Activated naive CD4-positive, alpha-beta T cell treated with anti-CD3 and anti-CD28 coated beads for 36 hours (primary cell): ENCODE measurements at regions not wholly inside any gene's neighbourhood (a gene's known extent, or its start where the extent isn't known, plus 50 kb on each side); places are given as distances from the start of the nearest gene placed in this dataset.

Experiments used
- CTCF ChIA-PET: fragments of 350-600 bp; sonication (Branson Sonifier 250); formaldehyde crosslinking; loops from one replicate; lab custom pipeline; 2021; ENCODE audit warnings: antibody characterized with exemption; lab: Charles Lee
- DNase-seq: peaks from one replicate; pipeline ENCODE4 v3.0.0-alpha.2; 2020
- H3K27ac Mint-ChIP-seq: one replicate; pipeline ENCODE4 v1.8.0; 2021; ENCODE audit warnings: mild to moderate bottlenecking, mixed read lengths
- H3K27me3 Mint-ChIP-seq: one replicate; pipeline ENCODE4 v1.8.0; 2021; ENCODE audit warnings: low read depth, mixed read lengths
- H3K36me3 Mint-ChIP-seq: one replicate; pipeline ENCODE4 v1.8.0; 2021; ENCODE audit warnings: low read depth, mixed read lengths
- H3K4me1 Mint-ChIP-seq: one replicate; pipeline ENCODE4 v1.8.0; 2021; ENCODE audit warnings: low read depth, mixed read lengths
- H3K4me3 Mint-ChIP-seq: one replicate; pipeline ENCODE4 v1.8.0; 2021; ENCODE audit warnings: mild to moderate bottlenecking, moderate library complexity, mixed read lengths
- H3K9me3 Mint-ChIP-seq: one replicate; pipeline ENCODE4 v1.8.0; 2021; ENCODE audit warnings: mixed read lengths
- intact Hi-C: fragments of 100-400 bp; cut with micrococcal nuclease; formaldehyde crosslinking; loops from one replicate; pipeline ENCODE4 v1.15.1; 2023

- Mint-ChIP-seq H3K27me3 (peaks cover 7% of the 10 kb centered on the region), H3K4me3 (no peak overlapping the region), H3K36me3 (no peaks in the 10 kb centered on the region), H3K27ac (no peak overlapping the region), H3K4me1 (no peaks in the 10 kb centered on the region), H3K9me3 (no peaks in the 10 kb centered on the region)
- intact Hi-C loops, result no loop called here
- CTCF ChIA-PET, result no interaction called here
- no peak for DNase-seq
These were observed 406.1 kb downstream of the RAPGEF2 start for GRCh38 chr4:159508917-159509500.

DNA sequence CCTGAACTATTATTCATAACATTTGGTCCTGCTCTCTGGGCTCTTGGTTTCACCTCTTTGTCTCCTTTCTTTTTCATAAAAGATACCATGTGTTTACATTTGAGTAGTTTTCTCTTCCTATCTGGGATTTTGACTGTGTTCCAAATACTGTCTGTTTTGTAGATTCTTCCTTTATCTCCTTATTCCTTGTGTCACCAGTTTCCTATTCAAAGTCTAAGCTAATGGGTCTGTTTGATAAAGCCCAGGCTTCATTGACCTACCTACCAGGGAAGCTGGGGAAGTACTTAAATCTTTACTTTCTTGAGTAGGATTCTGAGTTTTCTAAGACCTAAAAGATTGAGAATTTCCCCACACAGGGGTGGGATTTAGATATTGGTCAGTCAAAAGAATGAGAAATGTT lies 409.5 kb downstream of the RAPGEF2 start:
- CTCF ChIA-PET, result no interaction called here
- Mint-ChIP-seq H3K27me3 (no peaks in the 10 kb centered on the region), H3K36me3 (no peaks in the 10 kb centered on the region), H3K9me3 (no peaks in the 10 kb centered on the region), H3K4me1 (no peaks in the 10 kb centered on the region), H3K4me3 (no peak overlapping the region), H3K27ac (no peak overlapping the region)
- DNase-seq, result no peak
- intact Hi-C loops, result no loop called here

GRCh38 chr4:159515314-159516025 lies 412.6 kb downstream of the RAPGEF2 start:
- H3K27me3 Mint-ChIP-seq, result no peaks in the 10 kb centered on the region
- no peaks in the 10 kb centered on the region for H3K36me3 Mint-ChIP-seq
- no peak for DNase-seq
- no peaks in the 10 kb centered on the region for H3K4me1 Mint-ChIP-seq
- CTCF ChIA-PET, result no interaction called here
- no peak overlapping the region for H3K4me3 Mint-ChIP-seq
- no peaks in the 10 kb centered on the region for H3K9me3 Mint-ChIP-seq
- no peak overlapping the region for H3K27ac Mint-ChIP-seq
- intact Hi-C loops, result no loop called here

GRCh38 chr4:159516556-159517140 lies 413.8 kb downstream of the RAPGEF2 start:
- DNase-seq, result no peak
- H3K27me3 Mint-ChIP-seq, result no peaks in the 10 kb centered on the region
- no peak overlapping the region for H3K4me3 Mint-ChIP-seq
- H3K4me1 Mint-ChIP-seq, result no peaks in the 10 kb centered on the region
- H3K9me3 Mint-ChIP-seq, result no peaks in the 10 kb centered on the region
- no peak overlapping the region for H3K27ac Mint-ChIP-seq
- intact Hi-C loops, result no loop called here
- CTCF ChIA-PET, result no interaction called here
- no peaks in the 10 kb centered on the region for H3K36me3 Mint-ChIP-seq

GRCh38 chr4:159520074-159520473 lies 417.2 kb downstream of the RAPGEF2 start:
- intact Hi-C loops, result no loop called here
- CTCF ChIA-PET, result no interaction called here
- H3K4me1 Mint-ChIP-seq, result no peaks in the 10 kb centered on the region
- DNase-seq, result no peak
- no peaks in the 10 kb centered on the region for H3K27me3 Mint-ChIP-seq
- no peaks in the 10 kb centered on the region for H3K9me3 Mint-ChIP-seq
- no peaks in the 10 kb centered on the region for H3K36me3 Mint-ChIP-seq
- H3K27ac Mint-ChIP-seq, result no peak overlapping the region
- no peak overlapping the region for H3K4me3 Mint-ChIP-seq

GRCh38 chr4:159526172-159526571 lies 423.3 kb downstream of the RAPGEF2 start:
- Mint-ChIP-seq H3K9me3 (no peaks in the 10 kb centered on the region), H3K36me3 (no peaks in the 10 kb centered on the region), H3K4me1 (no peaks in the 10 kb centered on the region), H3K27ac (no peak overlapping the region), H3K27me3 (no peaks in the 10 kb centered on the region), H3K4me3 (no peak overlapping the region)
- no peak for DNase-seq
- CTCF ChIA-PET, result no interaction called here
- intact Hi-C loops, result no loop called here

- intact Hi-C loops, result no loop called here
- H3K4me1 Mint-ChIP-seq, result no peaks in the 10 kb centered on the region
- no peak overlapping the region for H3K4me3 Mint-ChIP-seq
- CTCF ChIA-PET, result no interaction called here
- no peaks in the 10 kb centered on the region for H3K36me3 Mint-ChIP-seq
- DNase-seq, result no peak
- peaks cover 6% of the 10 kb centered on the region for H3K9me3 Mint-ChIP-seq
- no peaks in the 10 kb centered on the region for H3K27me3 Mint-ChIP-seq
- no peak overlapping the region for H3K27ac Mint-ChIP-seq
These were observed 431.8 kb downstream of the RAPGEF2 start for GRCh38 chr4:159534655-159535054.

DNA sequence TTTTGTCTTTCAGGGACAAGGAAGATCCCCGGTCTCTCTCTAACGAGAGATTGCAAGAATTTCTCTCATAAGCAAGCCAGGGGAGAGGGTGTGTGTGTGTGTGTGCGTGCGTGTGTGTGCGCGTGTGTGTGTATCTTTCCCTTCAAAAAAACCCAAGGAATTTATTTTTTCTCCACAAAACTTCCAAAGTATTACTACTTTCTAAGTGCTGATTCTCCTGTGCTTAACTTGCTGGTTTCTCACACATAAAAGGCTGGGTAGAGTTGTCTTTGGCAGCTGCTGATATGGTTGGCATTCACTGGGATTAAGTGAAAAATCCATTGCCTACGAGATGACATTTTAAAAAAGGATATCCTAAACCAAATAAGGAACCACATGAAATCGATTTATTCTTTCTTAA lies 435.7 kb downstream of the RAPGEF2 start:
- Mint-ChIP-seq H3K4me1 (no peaks in the 10 kb centered on the region), H3K36me3 (no peaks in the 10 kb centered on the region), H3K9me3 (peaks cover 4% of the 10 kb centered on the region), H3K27ac (no peak overlapping the region), H3K4me3 (no peak overlapping the region), H3K27me3 (peaks cover 2% of the 10 kb centered on the region)
- DNase-seq, result no peak
- intact Hi-C loops, result no loop called here
- CTCF ChIA-PET, result no interaction called here

DNA sequence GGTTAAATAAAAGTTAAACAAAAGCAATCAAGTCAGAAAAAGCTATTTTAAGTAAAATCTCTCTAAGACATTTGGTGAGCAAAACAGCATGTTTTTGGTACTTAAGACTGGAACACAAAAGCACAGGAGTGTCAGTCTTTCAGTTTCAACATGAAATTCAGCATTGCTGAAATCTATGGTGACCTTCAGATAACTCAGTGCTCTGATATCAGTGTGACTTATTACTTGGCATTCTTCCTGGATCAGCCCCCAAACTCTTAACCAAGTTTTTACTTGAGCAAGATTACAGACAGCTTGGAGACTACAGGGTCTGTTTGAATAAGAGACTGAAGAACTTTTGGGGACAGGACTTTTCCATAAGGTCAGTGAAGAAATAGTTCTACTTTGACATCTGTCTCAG lies 437.2 kb downstream of the RAPGEF2 start:
- Mint-ChIP-seq H3K9me3 (peaks cover 4% of the 10 kb centered on the region), H3K36me3 (no peaks in the 10 kb centered on the region), H3K4me1 (no peaks in the 10 kb centered on the region), H3K4me3 (no peak overlapping the region), H3K27me3 (peaks cover 2% of the 10 kb centered on the region), H3K27ac (no peak overlapping the region)
- intact Hi-C loops, result no loop called here
- no peak for DNase-seq
- CTCF ChIA-PET, result no interaction called here

DNA sequence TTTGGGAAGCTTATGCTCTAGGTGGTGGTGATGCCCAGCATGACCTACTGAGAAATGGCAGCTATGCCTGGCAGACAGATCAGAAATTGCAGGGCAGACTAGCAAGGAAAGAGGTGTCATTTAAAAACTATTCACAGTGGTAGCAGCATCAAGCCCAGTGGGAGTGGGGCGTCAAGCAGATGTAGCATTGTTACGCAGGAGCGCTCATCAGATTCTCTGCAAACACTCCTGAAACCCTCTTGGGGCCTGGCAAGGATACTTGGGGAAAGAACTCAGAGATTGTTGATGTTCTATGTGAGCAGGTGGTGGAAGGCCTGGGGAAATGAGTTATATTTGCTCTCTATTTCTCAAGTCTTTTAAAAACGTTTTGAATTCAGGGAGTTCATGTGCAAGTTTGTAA lies 437.6 kb downstream of the RAPGEF2 start:
- no peak for DNase-seq
- Mint-ChIP-seq H3K4me3 (no peak overlapping the region), H3K4me1 (no peaks in the 10 kb centered on the region), H3K36me3 (no peaks in the 10 kb centered on the region), H3K27ac (no peak overlapping the region), H3K27me3 (peaks cover 2% of the 10 kb centered on the region), H3K9me3 (peaks cover 4% of the 10 kb centered on the region)
- intact Hi-C loops, result no loop called here
- CTCF ChIA-PET, result interaction anchor here (0.6 kb wide), 1 partner anchor 90 kb away, joined by 4 read pairs; no protein-coding TSS in a partner anchor

DNA sequence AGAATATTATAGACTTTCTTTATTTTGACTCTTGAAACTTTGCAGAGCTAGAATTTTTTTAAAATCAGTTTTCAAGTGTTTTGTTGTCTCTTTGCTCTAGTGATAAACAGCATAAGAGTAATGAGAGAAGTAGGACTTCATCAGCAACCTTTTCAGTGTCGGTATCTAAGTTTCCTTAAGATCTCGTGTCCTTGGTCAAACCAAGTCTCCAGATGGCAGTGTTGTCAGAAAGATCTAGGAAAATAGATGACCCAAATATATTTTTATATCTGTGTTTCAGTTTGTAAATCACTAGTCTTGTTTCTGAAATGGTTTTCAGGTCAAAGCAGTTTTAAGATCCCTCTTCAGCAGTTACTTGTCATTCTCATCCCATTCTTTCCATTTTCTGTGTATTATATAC lies 438.3 kb downstream of the RAPGEF2 start:
- H3K4me3 Mint-ChIP-seq, result no peak overlapping the region
- H3K4me1 Mint-ChIP-seq, result no peaks in the 10 kb centered on the region
- no peak overlapping the region for H3K27ac Mint-ChIP-seq
- H3K36me3 Mint-ChIP-seq, result no peaks in the 10 kb centered on the region
- DNase-seq, result no peak
- H3K9me3 Mint-ChIP-seq, result peaks cover under 1% of the 10 kb centered on the region
- CTCF ChIA-PET, result interaction anchor here (0.6 kb wide), 1 partner anchor 90 kb away, joined by 4 read pairs; no protein-coding TSS in a partner anchor
- peaks cover 2% of the 10 kb centered on the region for H3K27me3 Mint-ChIP-seq
- intact Hi-C loops, result no loop called here

GRCh38 chr4:159542296-159542695 lies 439.4 kb downstream of the RAPGEF2 start:
- DNase-seq, result no peak
- Mint-ChIP-seq H3K36me3 (no peaks in the 10 kb centered on the region), H3K27ac (no peak overlapping the region), H3K4me3 (no peak overlapping the region), H3K27me3 (peaks cover 2% of the 10 kb centered on the region), H3K4me1 (no peaks in the 10 kb centered on the region), H3K9me3 (no peaks in the 10 kb centered on the region)
- CTCF ChIA-PET, result no interaction called here
- intact Hi-C loops, result no loop called here

DNA sequence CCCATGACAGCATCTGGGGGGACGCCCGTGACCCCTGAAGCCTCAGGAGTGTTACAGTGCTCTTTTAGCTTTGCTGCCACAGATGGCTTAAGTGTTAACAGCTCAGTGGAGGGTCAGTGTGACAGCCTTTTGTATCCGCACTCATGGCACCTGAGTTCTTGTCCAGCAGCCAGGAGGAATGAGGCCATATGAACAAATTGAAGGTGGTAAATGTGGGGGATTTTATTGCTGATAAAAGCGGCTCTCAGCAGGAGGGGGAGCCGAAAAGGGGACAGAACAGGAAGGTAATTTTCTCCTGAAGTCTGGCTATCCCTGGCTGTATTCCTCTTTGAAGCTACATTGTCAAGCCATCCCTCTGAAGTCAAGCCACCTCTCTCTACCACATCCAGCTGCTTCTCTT lies 441.0 kb downstream of the RAPGEF2 start:
- peaks cover 2% of the 10 kb centered on the region for H3K27me3 Mint-ChIP-seq
- intact Hi-C loops, result no loop called here
- no peaks in the 10 kb centered on the region for H3K4me1 Mint-ChIP-seq
- H3K9me3 Mint-ChIP-seq, result no peaks in the 10 kb centered on the region
- DNase-seq, result no peak
- H3K4me3 Mint-ChIP-seq, result no peak overlapping the region
- H3K27ac Mint-ChIP-seq, result no peak overlapping the region
- CTCF ChIA-PET, result no interaction called here
- H3K36me3 Mint-ChIP-seq, result no peaks in the 10 kb centered on the region
